Mesenchymal stem cell (in vitro differentiated cells and primary cell): ENCODE measurements at regions not wholly inside any gene's neighbourhood (a gene's known extent, or its start where the extent isn't known, plus 50 kb on each side); places are given as distances from the start of the nearest gene placed in this dataset.

Experiments
- DNase-seq: peaks from one replicate; pipeline ENCODE4 v3.0.0-alpha.2; 2013
- H2AFZ ChIP-seq: one replicate; pipeline ENCODE4 v1.6.1; 2013; ENCODE audit warnings: low read depth, mild to moderate bottlenecking, control low read depth, inconsistent platforms, low read length, moderate library complexity
- H2AK5ac ChIP-seq: 2 replicates; pipeline ENCODE4 v1.6.1; 2013; ENCODE audit warnings: low read length, moderate library complexity, mild to moderate bottlenecking, inconsistent platforms; ENCODE audit not compliant: severe bottlenecking
- H2BK120ac ChIP-seq: one replicate; pipeline ENCODE4 v1.6.1; 2013; ENCODE audit warnings: low read depth, mild to moderate bottlenecking, inconsistent platforms, low read length, moderate library complexity
- H2BK12ac ChIP-seq, 2 experiments: one replicate each; pipeline ENCODE4 v1.6.1; 2013; ENCODE audit warnings: inconsistent platforms in 2 of 2, low read length in 2 of 2, mild to moderate bottlenecking in 2 of 2, moderate library complexity in 2 of 2, control low read depth in 1 of 2
- H2BK15ac ChIP-seq: one replicate; pipeline ENCODE4 v1.6.1; 2013; ENCODE audit warnings: mild to moderate bottlenecking, low read depth, inconsistent platforms; ENCODE audit not compliant: poor library complexity, severe bottlenecking
- H2BK5ac ChIP-seq: 2 replicates; pipeline ENCODE4 v1.6.1; 2013; ENCODE audit warnings: low read depth, mild to moderate bottlenecking, low read length, control low read depth, inconsistent platforms; ENCODE audit not compliant: poor library complexity, severe bottlenecking
- H3K14ac ChIP-seq, 2 experiments: one replicate each; pipeline ENCODE4 v1.6.1; 2013; ENCODE audit warnings: inconsistent platforms in 2 of 2, low read length in 2 of 2, control low read depth in 1 of 2, mild to moderate bottlenecking in 1 of 2, moderate library complexity in 1 of 2
- H3K18ac ChIP-seq, 2 experiments: one replicate each; pipeline ENCODE4 v1.6.1; 2013; ENCODE audit warnings: inconsistent platforms in 2 of 2, low read length in 2 of 2, control low read depth in 1 of 2, low read depth in 1 of 2, mild to moderate bottlenecking in 1 of 2
- H3K23ac ChIP-seq, 2 experiments: one replicate each; pipeline ENCODE4 v1.6.1; 2013; ENCODE audit warnings: inconsistent platforms in 2 of 2, low read length in 2 of 2, mild to moderate bottlenecking in 2 of 2, moderate library complexity in 2 of 2, control low read depth in 1 of 2
- H3K27ac ChIP-seq: 2 replicates; pipeline ENCODE4 v1.5.1; 2013; ENCODE audit warnings: mild to moderate bottlenecking, moderate library complexity, low read length, control low read depth, inconsistent platforms; ENCODE audit not compliant: poor library complexity, severe bottlenecking
- H3K27me3 ChIP-seq, 2 experiments: 2 replicates each; pipeline versions ENCODE4 v1.6.1 to v1.7.0; 2013; ENCODE audit warnings: low read length in 2 of 2, mild to moderate bottlenecking in 2 of 2, moderate library complexity in 2 of 2, control low read depth in 1 of 2, inconsistent platforms in 1 of 2; ENCODE audit not compliant: control insufficient read depth in 1 of 2, insufficient read depth in 1 of 2
- H3K36me3 ChIP-seq, 2 experiments: 2 replicates each; pipeline versions ENCODE4 v1.6.1 to v1.7.0; 2013; ENCODE audit warnings: low read length in 2 of 2, control low read depth in 1 of 2, inconsistent platforms in 1 of 2, low read depth in 1 of 2, mild to moderate bottlenecking in 1 of 2; ENCODE audit not compliant: insufficient read depth in 2 of 2, control insufficient read depth in 1 of 2
- H3K4ac ChIP-seq, 2 experiments: one replicate each; pipeline ENCODE4 v1.6.1; 2013; ENCODE audit warnings: inconsistent platforms in 2 of 2, low read length in 2 of 2, mild to moderate bottlenecking in 2 of 2, moderate library complexity in 2 of 2, control low read depth in 1 of 2, low read depth in 1 of 2
- H3K4me1 ChIP-seq: 2 replicates; pipeline ENCODE4 v1.6.1; 2013; ENCODE audit warnings: low read depth, low read length, control low read depth; ENCODE audit not compliant: control insufficient read depth, insufficient read depth
- H3K4me2 ChIP-seq: 2 replicates; pipeline ENCODE4 v1.6.1; 2013; ENCODE audit warnings: low read length, mild to moderate bottlenecking, inconsistent platforms; ENCODE audit not compliant: poor library complexity, severe bottlenecking
- H3K4me3 ChIP-seq, 2 experiments: 2 replicates each; pipeline versions ENCODE4 v1.5.1 to v1.7.0; 2013; ENCODE audit warnings: low read length in 2 of 2, mild to moderate bottlenecking in 2 of 2, control low read depth in 1 of 2, low read depth in 1 of 2; ENCODE audit not compliant: insufficient read depth in 1 of 2
- H3K79me1 ChIP-seq: replicated peaks from 2 replicates; pipeline ENCODE4 v1.6.1; 2013; ENCODE audit warnings: mild to moderate bottlenecking, control low read depth, low read length, inconsistent platforms; ENCODE audit not compliant: poor library complexity, severe bottlenecking
- H3K9ac ChIP-seq: 2 replicates; pipeline ENCODE4 v1.7.0; 2013; ENCODE audit warnings: mild to moderate bottlenecking, low read length, moderate library complexity
- H3K9me3 ChIP-seq: 2 replicates; pipeline ENCODE4 v1.7.0; 2013; ENCODE audit warnings: mild to moderate bottlenecking, low read length; ENCODE audit not compliant: control insufficient read depth
- H4K8ac ChIP-seq: one replicate; pipeline ENCODE4 v1.6.1; 2013; ENCODE audit warnings: inconsistent platforms, mild to moderate bottlenecking, low read length, moderate library complexity
- H4K91ac ChIP-seq: one replicate; pipeline ENCODE4 v1.6.1; 2013; ENCODE audit warnings: mild to moderate bottlenecking, low read length, inconsistent platforms
- WGBS: methylation state at CpG from one replicate; pipeline ENCODE4 v1.1.7; 2013; ENCODE audit warnings: mixed read lengths; 5-methylcytosine and 5-hydroxymethylcytosine counted together

DNA sequence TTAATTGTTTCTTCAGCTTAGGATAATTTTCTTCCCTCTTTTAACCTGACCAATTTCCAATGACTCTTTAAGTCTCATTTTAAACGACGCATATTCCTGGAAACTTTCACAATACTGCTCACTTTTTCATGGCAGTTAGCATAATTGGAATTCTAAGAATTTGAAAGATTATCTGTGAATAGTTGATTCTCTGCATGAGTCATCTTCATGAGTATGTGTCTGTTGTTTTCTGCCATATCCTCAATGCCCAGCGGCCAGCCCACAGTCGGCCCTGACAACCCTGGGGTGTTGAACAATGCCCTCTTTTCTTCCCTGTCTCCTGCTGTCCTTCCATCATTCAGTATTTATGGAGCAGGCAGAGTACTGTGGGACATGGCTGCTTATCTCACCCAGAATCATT lies 554.2 kb downstream of the CDH26 start:
- Histone ChIP-seq H2AK5ac (no peak overlapping the region), H4K91ac (no peak overlapping the region), H3K4me3 (peak overlapping the region in 1 of 2 experiments; percentile 24), H3K79me1 (no peaks in the 10 kb centered on the region), H2AFZ (no peak overlapping the region), H3K27ac (peak overlapping the region; percentile 35), H3K23ac (no peak overlapping the region), H3K4ac (no peak overlapping the region), H3K36me3 (no peaks in the 10 kb centered on the region), H2BK5ac (no peak overlapping the region), H3K9ac (no peak overlapping the region), H3K9me3 (no peaks in the 10 kb centered on the region), H3K4me1 (no peaks in the 10 kb centered on the region), H3K14ac (no peak overlapping the region), H2BK12ac (no peak overlapping the region), H4K8ac (no peak overlapping the region), H3K18ac (no peak overlapping the region), H2BK15ac (no peak overlapping the region), H2BK120ac (no peak overlapping the region), H3K4me2 (no peak overlapping the region), H3K27me3 (peaks cover 0 to 10% of the 10 kb centered on the region in 2 experiments)
- DNase-seq, result no peak
- 39% methylated on average over 2 of the region's 4 CpGs for WGBS

DNA sequence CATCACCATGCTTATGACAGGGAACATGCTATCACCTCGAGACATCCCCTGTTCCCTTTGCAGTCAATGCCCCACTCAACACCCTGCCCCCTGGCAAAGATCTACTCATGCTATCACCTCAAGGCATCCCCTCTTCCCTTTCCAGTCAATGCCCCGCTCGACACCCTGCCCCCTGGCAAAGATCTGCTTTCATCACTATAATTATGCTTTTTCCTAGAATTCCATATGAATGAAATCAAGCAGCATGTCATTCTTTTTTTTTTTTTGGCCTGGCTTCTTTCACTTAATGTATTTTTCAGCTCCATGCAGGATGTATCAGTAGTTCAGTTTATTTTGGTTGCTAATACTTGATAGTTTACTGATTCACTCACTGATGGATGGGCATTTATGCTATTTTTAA lies 554.9 kb downstream of the CDH26 start:
- H2AFZ ChIP-seq, result no peak overlapping the region
- WGBS, result 58% methylated on average over 3 of the region's 3 CpGs

DNA sequence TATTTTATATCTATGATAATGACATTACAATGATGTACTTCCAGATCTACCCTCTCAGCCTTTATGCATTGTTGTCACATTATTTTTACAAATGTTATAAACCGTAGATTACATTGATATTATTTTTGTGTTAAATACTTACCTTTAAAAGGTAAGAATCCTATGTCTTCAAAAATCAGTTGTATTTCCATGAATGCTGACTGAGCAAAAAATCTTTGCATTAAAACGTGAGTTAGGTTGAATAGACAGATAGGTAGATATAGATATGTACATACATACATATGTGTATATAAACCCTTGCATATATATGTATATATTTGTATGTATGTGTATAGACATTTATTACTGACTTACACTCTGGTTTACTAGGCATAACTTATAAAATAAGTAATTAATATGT lies 558.2 kb downstream of the CDH26 start:
- H4K91ac ChIP-seq, result no peak overlapping the region
- H2AFZ ChIP-seq, result no peak overlapping the region
- H2BK5ac ChIP-seq, result no peak overlapping the region
- no peak overlapping the region for H3K14ac ChIP-seq
- H3K4me2 ChIP-seq, result no peak overlapping the region
- no peak overlapping the region for H3K23ac ChIP-seq
- no peaks in the 10 kb centered on the region for H3K4me1 ChIP-seq
- no peak overlapping the region for H3K27ac ChIP-seq
- no peak overlapping the region for H2BK12ac ChIP-seq
- DNase-seq, result no peak
- no peak overlapping the region for H2BK120ac ChIP-seq
- no peak overlapping the region for H2AK5ac ChIP-seq
- WGBS, result no CpG with 5 or more reads among the region's 2 CpGs
- no peaks in the 10 kb centered on the region for H3K79me1 ChIP-seq
- H3K4ac ChIP-seq, result no peak overlapping the region
- no peak overlapping the region for H2BK15ac ChIP-seq
- H3K4me3 ChIP-seq, result no peak overlapping the region
- H3K18ac ChIP-seq, result no peak overlapping the region
- H3K27me3 ChIP-seq, result no peaks in the 10 kb centered on the region
- H3K9me3 ChIP-seq, result no peaks in the 10 kb centered on the region
- H3K36me3 ChIP-seq, result no peaks in the 10 kb centered on the region
- no peak overlapping the region for H3K9ac ChIP-seq
- no peak overlapping the region for H4K8ac ChIP-seq

More for the DNA sequence above, 554.9 kb downstream of the CDH26 start:
- H3K79me1 ChIP-seq, result no peaks in the 10 kb centered on the region
- no peak overlapping the region for H2BK120ac ChIP-seq
- H2BK12ac ChIP-seq, result no peak overlapping the region
- no peak overlapping the region for H3K4me2 ChIP-seq
- DNase-seq, result no peak
- H3K14ac ChIP-seq, result no peak overlapping the region
- no peaks in the 10 kb centered on the region for H3K4me1 ChIP-seq
- no peak overlapping the region for H3K4ac ChIP-seq
- H3K27ac ChIP-seq, result no peak overlapping the region
- no peak overlapping the region for H3K23ac ChIP-seq
- no peak overlapping the region for H4K8ac ChIP-seq
- peaks cover 0 to 7% of the 10 kb centered on the region in 2 experiments for H3K27me3 ChIP-seq
- H4K91ac ChIP-seq, result no peak overlapping the region
- no peaks in the 10 kb centered on the region for H3K36me3 ChIP-seq
- no peak overlapping the region for H3K9ac ChIP-seq
- no peak overlapping the region for H2AK5ac ChIP-seq
- H3K4me3 ChIP-seq, result no peak overlapping the region
- H3K18ac ChIP-seq, result no peak overlapping the region
- no peaks in the 10 kb centered on the region for H3K9me3 ChIP-seq
- no peak overlapping the region for H2BK5ac ChIP-seq
- H2BK15ac ChIP-seq, result no peak overlapping the region

DNA sequence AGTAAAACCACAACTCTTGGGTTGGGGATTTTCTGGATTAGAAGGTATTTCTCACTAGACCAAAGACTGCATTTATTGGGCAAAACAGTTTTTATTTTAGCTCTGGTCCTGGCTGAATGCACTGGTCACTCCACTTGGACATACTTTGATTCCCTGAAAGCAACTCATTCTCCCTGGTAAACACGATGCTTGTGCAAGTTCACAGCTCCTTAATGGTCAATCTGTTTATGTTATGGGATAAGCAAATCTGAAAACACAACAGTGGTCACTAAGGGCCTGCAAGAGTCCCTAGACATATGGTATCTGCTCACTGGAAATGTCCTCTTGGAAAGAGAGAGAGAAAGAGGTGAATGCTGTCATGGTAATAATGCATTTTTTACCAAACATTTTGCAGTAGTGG lies 559.8 kb downstream of the CDH26 start:
- Histone ChIP-seq H3K4me2 (no peak overlapping the region), H4K91ac (no peak overlapping the region), H3K4ac (no peak overlapping the region), H2AFZ (no peak overlapping the region), H3K27ac (no peak overlapping the region), H2BK15ac (no peak overlapping the region), H2AK5ac (no peak overlapping the region), H3K18ac (no peak overlapping the region), H3K23ac (no peak overlapping the region), H3K9ac (no peak overlapping the region), H2BK120ac (no peak overlapping the region), H3K36me3 (no peaks in the 10 kb centered on the region), H3K4me3 (no peak overlapping the region), H2BK5ac (no peak overlapping the region), H3K27me3 (no peaks in the 10 kb centered on the region), H2BK12ac (no peak overlapping the region), H3K79me1 (no peaks in the 10 kb centered on the region), H4K8ac (no peak overlapping the region), H3K4me1 (no peaks in the 10 kb centered on the region), H3K9me3 (no peaks in the 10 kb centered on the region), H3K14ac (no peak overlapping the region)
- WGBS, result 78% methylated on average over 1 of the region's 1 CpG
- DNase-seq, result no peak
